Effector memory CD4-positive, alpha-beta T cell (primary cell): ENCODE measurements at regions not wholly inside any gene's neighbourhood (a gene's known extent, or its start where the extent isn't known, plus 50 kb on each side); places are given as distances from the start of the nearest gene placed in this dataset.

ENCODE experiments used
- DNase-seq, 3 donors: peaks; one replicate each; pipeline ENCODE4 v3.0.0-alpha.2; 2020
- H3K27ac ChIP-seq: 2 replicates; pipeline ENCODE4 v1.7.0; 2013; ENCODE audit warnings: mild to moderate bottlenecking, low read length, moderate library complexity; ENCODE audit not compliant: insufficient read depth, poor library complexity, severe bottlenecking
- H3K27me3 ChIP-seq: replicated peaks from 2 replicates; pipeline ENCODE4 v1.7.0; 2013; ENCODE audit warnings: mild to moderate bottlenecking, low read length; ENCODE audit not compliant: insufficient read depth, control insufficient read depth, poor library complexity, severe bottlenecking
- H3K36me3 ChIP-seq: 2 replicates; pipeline ENCODE4 v1.7.0; 2013; ENCODE audit warnings: mild to moderate bottlenecking, low read length, moderate library complexity; ENCODE audit not compliant: control insufficient read depth, insufficient read depth
- H3K4me1 ChIP-seq: 2 replicates; pipeline ENCODE4 v1.7.0; 2013; ENCODE audit warnings: low read length, mild to moderate bottlenecking; ENCODE audit not compliant: control insufficient read depth, insufficient read depth, poor library complexity, severe bottlenecking
- H3K4me3 ChIP-seq: 2 replicates; pipeline ENCODE4 v1.7.0; 2013; ENCODE audit warnings: low read length, low read depth, mild to moderate bottlenecking; ENCODE audit not compliant: insufficient read depth, poor library complexity, severe bottlenecking
- H3K9me3 ChIP-seq: 2 replicates; pipeline ENCODE4 v1.7.0; 2013; ENCODE audit warnings: mild to moderate bottlenecking, low read length, moderate library complexity; ENCODE audit not compliant: control insufficient read depth

- Histone ChIP-seq H3K36me3 (no peaks in the 10 kb centered on the region), H3K9me3 (no peaks in the 10 kb centered on the region), H3K4me3 (no peak overlapping the region), H3K27ac (peak overlapping the region; percentile 65), H3K27me3 (no peaks in the 10 kb centered on the region), H3K4me1 (peaks cover 26% of the 10 kb centered on the region)
- no peak for DNase-seq
Observed at GRCh38 chr12:123077298-123078119, 73.4 kb downstream of the PITPNM2 start.

GRCh38 chr12:123076604-123077297 is 74.1 kb downstream of the PITPNM2 start:
- DNase-seq: peak in 2 of 3 donors; percentile 5 to 7
- H3K4me3 ChIP-seq: peak overlapping the region; percentile 49

GRCh38 chr12:123075646-123076171 is 75.2 kb downstream of the PITPNM2 start:
- Histone ChIP-seq H3K36me3 (no peaks in the 10 kb centered on the region), H3K4me3 (peak overlapping the region; percentile 49), H3K27me3 (no peaks in the 10 kb centered on the region), H3K27ac (peak overlapping the region; percentile 65), H3K4me1 (peaks cover 26% of the 10 kb centered on the region), H3K9me3 (no peaks in the 10 kb centered on the region)
- peak; percentile 23 to 49 (median 48) for DNase-seq

More at GRCh38 chr12:123076604-123077297, 74.1 kb downstream of the PITPNM2 start:
- Histone ChIP-seq H3K4me1 (peaks cover 26% of the 10 kb centered on the region), H3K27me3 (no peaks in the 10 kb centered on the region), H3K36me3 (no peaks in the 10 kb centered on the region), H3K9me3 (no peaks in the 10 kb centered on the region), H3K27ac (peak overlapping the region; percentile 65)

GRCh38 chr12:123075087-123075645 is 75.7 kb downstream of the PITPNM2 start:
- DNase-seq: no peak
- Histone ChIP-seq H3K36me3 (no peaks in the 10 kb centered on the region), H3K27ac (peak overlapping the region; percentile 65), H3K4me1 (peaks cover 26% of the 10 kb centered on the region), H3K27me3 (no peaks in the 10 kb centered on the region), H3K9me3 (no peaks in the 10 kb centered on the region), H3K4me3 (peak overlapping the region; percentile 49)

- Histone ChIP-seq H3K27ac (no peak overlapping the region), H3K4me3 (no peak overlapping the region), H3K4me1 (peaks cover 26% of the 10 kb centered on the region), H3K27me3 (no peaks in the 10 kb centered on the region), H3K36me3 (no peaks in the 10 kb centered on the region), H3K9me3 (no peaks in the 10 kb centered on the region)
- no peak for DNase-seq
Observed at GRCh38 chr12:123073962-123074801, 76.7 kb downstream of the PITPNM2 start.

- Histone ChIP-seq H3K4me1 (peaks cover 26% of the 10 kb centered on the region), H3K27ac (no peak overlapping the region), H3K36me3 (no peaks in the 10 kb centered on the region), H3K9me3 (no peaks in the 10 kb centered on the region), H3K4me3 (no peak overlapping the region), H3K27me3 (no peaks in the 10 kb centered on the region)
- no peak for DNase-seq
Observed at GRCh38 chr12:123073292-123073691, 77.6 kb downstream of the PITPNM2 start.

GRCh38 chr12:123071857-123072256 is 79.0 kb downstream of the PITPNM2 start:
- no peaks in the 10 kb centered on the region for H3K27me3 ChIP-seq
- no peak overlapping the region for H3K27ac ChIP-seq
- no peaks in the 10 kb centered on the region for H3K9me3 ChIP-seq
- H3K4me3 ChIP-seq: no peak overlapping the region
- no peaks in the 10 kb centered on the region for H3K36me3 ChIP-seq
- DNase-seq: no peak
- peaks cover 23% of the 10 kb centered on the region for H3K4me1 ChIP-seq

GRCh38 chr12:123071099-123071800 is 79.6 kb downstream of the PITPNM2 start:
- Histone ChIP-seq H3K4me3 (no peak overlapping the region), H3K36me3 (no peaks in the 10 kb centered on the region), H3K4me1 (peaks cover 18% of the 10 kb centered on the region), H3K9me3 (no peaks in the 10 kb centered on the region), H3K27ac (no peak overlapping the region), H3K27me3 (no peaks in the 10 kb centered on the region)
- DNase-seq: no peak
